ENCODE measurements at regions not wholly inside any gene's neighbourhood (a gene's known extent, or its start where the extent isn't known, plus 50 kb on each side); places are given as distances from the start of the nearest gene placed in this dataset.

- TF ChIP-seq CTCF (IDR thresholded peaks at IDR 0.05; ENCODE audit: insufficient read depth, low read length, poor library complexity, severe bottlenecking), result no peak
- DNase-seq (ENCODE audit: extremely low read depth, insufficient read length), result no peak
- Histone ChIP-seq H3K4me3 (replicated peaks; ENCODE audit: low read depth, low read length) (no peak overlapping the region), H3K36me3 (ENCODE audit: control insufficient read depth, insufficient read depth, low read length) (no peaks in the 10 kb centered on the region), H3K27me3 (replicated peaks; ENCODE audit: control insufficient read depth, insufficient read depth, low read length) (no peaks in the 10 kb centered on the region)
Observed at GRCh38 chr2:16128746-16129610, 188.6 kb downstream of the MYCN start.

GRCh38 chr2:16127958-16128357 is 187.6 kb downstream of the MYCN start:
- no peak for DNase-seq (ENCODE audit: extremely low read depth, insufficient read length)
- no peaks in the 10 kb centered on the region for H3K36me3 ChIP-seq (ENCODE audit: control insufficient read depth, insufficient read depth, low read length)
- TF ChIP-seq CTCF (IDR thresholded peaks at IDR 0.05; ENCODE audit: insufficient read depth, low read length, poor library complexity, severe bottlenecking), result no peak
- H3K27me3 ChIP-seq (replicated peaks; ENCODE audit: control insufficient read depth, insufficient read depth, low read length), result no peaks in the 10 kb centered on the region
- no peak overlapping the region for H3K4me3 ChIP-seq (replicated peaks; ENCODE audit: low read depth, low read length)

GRCh38 chr2:16127276-16127940 is 187.1 kb downstream of the MYCN start:
- Histone ChIP-seq H3K27me3 (replicated peaks; ENCODE audit: control insufficient read depth, insufficient read depth, low read length) (no peaks in the 10 kb centered on the region), H3K4me3 (replicated peaks; ENCODE audit: low read depth, low read length) (no peak overlapping the region), H3K36me3 (ENCODE audit: control insufficient read depth, insufficient read depth, low read length) (no peaks in the 10 kb centered on the region)
- no peak for TF ChIP-seq CTCF (IDR thresholded peaks at IDR 0.05; ENCODE audit: insufficient read depth, low read length, poor library complexity, severe bottlenecking)
- DNase-seq (ENCODE audit: extremely low read depth, insufficient read length), result no peak

GRCh38 chr2:16126517-16127275 is 186.3 kb downstream of the MYCN start:
- H3K36me3 ChIP-seq (ENCODE audit: control insufficient read depth, insufficient read depth, low read length), result no peaks in the 10 kb centered on the region
- no peak for TF ChIP-seq CTCF (IDR thresholded peaks at IDR 0.05; ENCODE audit: insufficient read depth, low read length, poor library complexity, severe bottlenecking)
- no peak for DNase-seq (ENCODE audit: extremely low read depth, insufficient read length)
- H3K4me3 ChIP-seq (replicated peaks; ENCODE audit: low read depth, low read length), result no peak overlapping the region
- H3K27me3 ChIP-seq (replicated peaks; ENCODE audit: control insufficient read depth, insufficient read depth, low read length), result no peaks in the 10 kb centered on the region

GRCh38 chr2:16125614-16126516 is 185.5 kb downstream of the MYCN start:
- Histone ChIP-seq H3K4me3 (replicated peaks; ENCODE audit: low read depth, low read length) (no peak overlapping the region), H3K27me3 (replicated peaks; ENCODE audit: control insufficient read depth, insufficient read depth, low read length) (no peaks in the 10 kb centered on the region), H3K36me3 (ENCODE audit: control insufficient read depth, insufficient read depth, low read length) (no peaks in the 10 kb centered on the region)
- TF ChIP-seq CTCF (IDR thresholded peaks at IDR 0.05; ENCODE audit: insufficient read depth, low read length, poor library complexity, severe bottlenecking), result no peak
- DNase-seq (ENCODE audit: extremely low read depth, insufficient read length), result no peak
